GM21526 (cell line): ENCODE measurements at regions not wholly inside any gene's neighbourhood (a gene's known extent, or its start where the extent isn't known, plus 50 kb on each side); places are given as distances from the start of the nearest gene placed in this dataset.
"Not testable (repeated sequence)": the region's sequence is repeated elsewhere in the genome, so short reads cannot be mapped to it uniquely, and the experiment has no call there.

ENCODE experiments used
- ATAC-seq: cut with Tn5 transposase; IDR thresholded peaks from one replicate; pipeline ENCODE4 v1.9.1; 2021; ENCODE audit warnings: moderate library complexity; ENCODE audit not compliant: unreplicated experiment, low FRiP score

- no peak for ATAC-seq
Measured at GRCh38 chr1:157460381-157460780, 91.9 kb downstream of the FCRL5 start.

GRCh38 chr1:157457279-157457678, 95.0 kb downstream of the FCRL5 start:
- ATAC-seq, result no peak

- no peak for ATAC-seq
Measured at GRCh38 chr1:157455318-157455717, 97.0 kb downstream of the FCRL5 start.

GRCh38 chr1:157450106-157450505, 102.2 kb downstream of the FCRL5 start:
- no peak for ATAC-seq

GRCh38 chr1:157448636-157449035, 103.7 kb downstream of the FCRL5 start:
- no peak for ATAC-seq

DNA sequence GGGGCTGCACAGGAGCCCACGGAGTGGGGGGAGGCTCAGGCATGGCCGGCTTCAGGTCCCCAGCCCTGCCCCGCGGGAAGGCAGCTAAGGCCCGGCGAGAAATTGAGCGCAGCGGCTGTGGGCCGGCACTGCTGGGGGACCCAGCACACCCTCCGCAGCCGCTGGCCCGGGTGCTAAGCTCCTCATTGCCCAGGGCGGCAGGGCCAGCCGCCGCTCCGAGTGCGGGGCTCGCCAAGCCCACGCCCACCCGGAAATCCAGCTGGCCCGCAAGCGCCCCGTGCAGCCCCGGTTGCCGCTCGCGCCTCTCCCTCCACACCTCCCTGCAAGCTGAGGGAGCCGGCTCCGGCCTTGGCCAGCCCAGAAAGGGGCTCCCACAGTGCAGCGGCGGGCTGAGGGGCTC, 106.0 kb downstream of the FCRL5 start:
- not testable (repeated sequence) for ATAC-seq

- ATAC-seq, result not testable (repeated sequence)
Measured at GRCh38 chr1:157445616-157446140, 106.6 kb downstream of the FCRL5 start.

- ATAC-seq, result no peak
Measured at GRCh38 chr1:157442065-157442464, 110.2 kb downstream of the FCRL5 start.

GRCh38 chr1:157439302-157439954, 112.9 kb downstream of the FCRL5 start:
- ATAC-seq, result no peak

DNA sequence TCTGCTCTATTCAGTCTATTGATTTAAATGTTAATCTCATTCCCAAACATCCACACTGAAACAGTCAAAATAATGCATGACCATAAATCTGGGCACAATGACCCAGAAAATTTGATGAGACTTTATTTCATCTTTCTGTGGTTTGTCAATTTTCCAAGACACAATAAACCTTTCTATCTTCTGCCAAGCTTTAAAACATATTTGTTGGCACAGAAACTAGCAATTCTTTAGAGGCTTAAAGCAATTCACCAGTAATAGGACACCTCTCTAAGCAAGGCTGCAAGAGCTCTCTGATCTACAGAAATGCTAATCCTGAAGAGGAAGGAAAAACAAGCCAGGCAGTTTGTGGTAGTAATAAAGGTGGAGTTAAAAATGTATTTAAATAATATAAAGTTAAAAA, 113.7 kb downstream of the FCRL5 start:
- no peak for ATAC-seq

GRCh38 chr1:157438146-157438545, 114.2 kb downstream of the FCRL5 start:
- no peak for ATAC-seq

- no peak for ATAC-seq
Measured at GRCh38 chr1:157437296-157437695, 115.0 kb downstream of the FCRL5 start.

- no peak for ATAC-seq
Measured at GRCh38 chr1:157431751-157432150, 120.6 kb downstream of the FCRL5 start.

GRCh38 chr1:157429601-157430240, 122.6 kb downstream of the FCRL5 start:
- ATAC-seq, result no peak

DNA sequence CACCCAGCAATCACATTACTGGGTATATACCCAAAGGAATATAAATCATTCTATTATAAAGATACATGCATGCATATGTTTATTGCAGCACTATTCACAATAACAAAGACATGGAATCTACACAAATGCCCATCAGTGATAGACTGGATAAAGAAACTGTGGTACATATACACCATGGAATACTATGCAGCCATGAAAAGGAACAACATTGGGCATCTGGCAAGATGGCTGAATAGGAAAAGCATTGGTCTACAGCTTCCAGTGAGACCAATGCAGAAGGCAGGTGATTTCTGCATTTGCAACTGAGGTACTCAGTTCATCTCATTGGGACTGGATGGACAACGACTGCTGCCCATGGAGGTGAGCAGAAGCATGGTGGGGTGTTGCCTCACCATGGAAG, 128.6 kb downstream of the FCRL5 start:
- ATAC-seq, result not testable (repeated sequence)

DNA sequence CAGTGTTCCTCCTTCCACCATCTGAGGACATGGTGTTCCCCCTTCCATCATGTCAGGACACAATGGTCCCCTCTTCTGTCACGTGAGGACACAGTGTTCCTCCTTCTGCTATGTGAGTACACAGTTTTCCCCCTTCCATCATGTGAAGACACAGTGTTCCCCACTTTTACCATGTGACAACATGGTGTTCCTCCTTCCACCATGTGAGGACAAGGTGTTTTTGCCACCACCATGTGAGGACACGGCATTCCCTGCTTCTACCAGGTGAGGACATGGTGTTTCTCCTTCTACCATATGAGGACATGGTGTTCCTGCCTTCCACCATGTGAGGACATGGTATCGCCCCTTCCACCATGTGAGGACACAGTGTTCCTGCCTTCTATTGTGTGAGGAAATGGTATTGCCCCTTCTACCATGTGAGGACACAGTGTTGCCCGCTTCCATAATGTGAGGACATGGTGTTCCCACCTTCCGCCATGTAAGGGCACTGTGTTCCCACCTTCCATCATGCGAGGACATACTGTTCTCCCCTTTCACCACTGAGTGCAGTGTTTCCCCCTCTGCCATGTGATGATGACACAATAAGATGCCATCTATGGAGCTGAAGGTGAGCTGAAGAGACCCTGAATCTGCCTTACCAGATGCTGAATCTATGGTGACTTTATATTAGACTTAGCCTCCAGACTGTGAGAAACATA, 132.3 kb downstream of the FCRL5 start:
- no peak for ATAC-seq

DNA sequence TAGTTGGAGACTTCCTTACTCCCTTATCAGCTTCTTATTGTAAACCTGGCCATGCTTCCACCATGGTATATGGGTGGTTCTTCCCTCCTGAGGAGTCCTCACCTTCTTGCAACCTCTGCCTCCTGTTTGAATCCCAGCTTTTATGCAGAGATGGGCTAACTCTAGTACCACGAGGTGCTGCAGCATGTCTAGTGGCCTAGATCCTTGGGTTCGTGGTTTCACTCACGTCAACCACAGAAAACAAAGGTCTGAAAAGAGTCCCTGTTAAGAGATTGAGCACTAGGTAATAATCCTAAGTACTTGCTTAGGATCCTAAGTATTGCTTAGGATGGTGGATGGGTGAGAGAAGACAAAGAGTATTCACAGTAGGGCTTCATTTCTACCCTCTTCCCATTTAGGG, 133.7 kb downstream of the FCRL5 start:
- no peak for ATAC-seq

GRCh38 chr1:157418231-157418630, 134.1 kb downstream of the FCRL5 start:
- no peak for ATAC-seq

DNA sequence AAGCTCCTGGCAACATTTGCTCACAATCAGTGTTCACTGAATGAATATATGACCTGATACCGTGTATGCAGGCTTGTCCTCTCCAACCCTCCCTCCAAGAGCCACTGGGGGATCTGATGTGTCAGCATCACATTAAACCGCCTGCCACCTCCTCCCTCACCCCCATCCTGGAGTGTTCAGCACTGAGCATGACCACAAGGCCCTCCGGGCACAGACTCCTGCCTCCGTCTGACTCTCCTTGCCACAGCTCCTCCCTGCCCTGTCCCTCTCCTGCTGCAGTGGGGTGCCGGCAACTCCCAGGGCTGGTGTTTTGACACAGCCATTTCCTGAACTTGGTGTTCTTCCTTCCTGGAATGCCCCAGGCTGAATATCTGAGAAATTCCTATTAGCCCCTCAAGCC, 136.7 kb downstream of the FCRL5 start:
- ATAC-seq, result no peak

DNA sequence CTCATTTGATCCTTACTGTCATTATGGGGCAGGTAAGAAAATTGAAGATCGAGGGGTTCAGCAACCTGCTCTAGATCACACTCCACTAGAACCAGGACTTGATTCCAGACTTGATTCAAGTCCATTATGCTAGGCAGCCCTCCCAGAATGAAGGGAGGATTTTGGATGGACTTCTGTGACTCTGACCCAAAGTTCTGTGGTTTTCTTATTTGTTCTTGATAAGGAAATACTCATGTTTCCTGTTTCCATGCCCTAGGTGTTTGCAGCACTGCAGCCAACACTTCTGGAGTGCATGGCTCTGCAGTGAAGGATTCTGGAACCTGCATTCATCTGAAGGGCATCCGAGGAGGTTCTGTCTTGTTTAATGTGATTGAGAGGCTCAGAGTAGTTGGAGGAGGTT, 140.0 kb downstream of the FCRL5 start:
- ATAC-seq, result no peak

- no peak for ATAC-seq
Measured at GRCh38 chr1:157411769-157412168, 140.5 kb downstream of the FCRL5 start.

- ATAC-seq, result no peak
Measured at GRCh38 chr1:157411064-157411463, 141.3 kb downstream of the FCRL5 start.
